SK-N-SH (cell line): ENCODE measurements at regions not wholly inside any gene's neighbourhood (a gene's known extent, or its start where the extent isn't known, plus 50 kb on each side); places are given as distances from the start of the nearest gene placed in this dataset.
A peak's percentile ranks its signal among the peaks of the same experiment; 100 is the strongest.

ENCODE experiments used
- CHD2 ChIP-seq: fragments of 150-350 bp; IDR thresholded peaks from 2 replicates; pipeline ENCODE4 v1.6.1; 2018; ENCODE audit warnings: low read length; ENCODE audit not compliant: partially characterized antibody
- CTCF ChIP-seq: fragments of 200-600 bp; sonication (generic); IDR thresholded peaks from 2 replicates; pipeline ENCODE4 v1.6.1; 2017; ENCODE audit warnings: antibody characterized with exemption, mild to moderate bottlenecking, moderate library complexity
- EP300 ChIP-seq, 2 experiments: IDR thresholded peaks; 2 replicates each; pipeline versions ENCODE4 v1.4.0 to v1.6.1; 2012; ENCODE audit warnings: borderline replicate concordance in 1 of 2, low read depth in 1 of 2, low read length in 1 of 2
- FOSL2 ChIP-seq: IDR thresholded peaks from 2 replicates; pipeline ENCODE4 v1.4.0; 2012; ENCODE audit warnings: low read depth, mild to moderate bottlenecking, moderate library complexity, borderline replicate concordance
- MAX ChIP-seq: IDR thresholded peaks from 2 replicates; pipeline ENCODE4 v1.4.0; 2012; ENCODE audit warnings: low read depth
- NRF1 ChIP-seq: IDR thresholded peaks from 2 replicates; pipeline ENCODE4 v1.6.1; 2012; ENCODE audit warnings: low read depth, mild to moderate bottlenecking, low read length
- POLR2AphosphoS5 ChIP-seq: IDR thresholded peaks from 2 replicates; pipeline ENCODE4 v1.6.1; 2012; ENCODE audit warnings: low read depth, low read length
- REST ChIP-seq: IDR thresholded peaks from 2 replicates; pipeline ENCODE4 v1.6.1; 2012; ENCODE audit warnings: mild to moderate bottlenecking, low read depth, low read length, moderate library complexity
- SMC3 ChIP-seq: IDR thresholded peaks from 2 replicates; pipeline ENCODE4 v1.6.1; 2012; ENCODE audit warnings: low read depth, low read length, improper control_type of control experiment
- TCF12 ChIP-seq: IDR thresholded peaks from 2 replicates; pipeline ENCODE4 v1.4.0; 2012
- USF2 ChIP-seq: fragments of 150-350 bp; IDR thresholded peaks from 2 replicates; pipeline ENCODE4 v1.6.1; 2017; ENCODE audit warnings: antibody characterized with exemption, low read length, low read depth, borderline replicate concordance

GRCh38 chr10:120735773-120736371 lies 115.3 kb upstream of the WDR11 start:
- no peak for TF ChIP-seq NRF1
- TF ChIP-seq EP300 (IDR thresholded peaks at IDR 0.05; ENCODE audit: borderline replicate concordance in 1 of 2, low read depth in 1 of 2, low read length in 1 of 2) = no peak
- no peak for TF ChIP-seq REST
- peak; percentile 83 for TF ChIP-seq CTCF
- TF ChIP-seq USF2 = no peak
- TF ChIP-seq MAX = no peak
- no peak for TF ChIP-seq POLR2AphosphoS5
- TF ChIP-seq TCF12 = no peak
- no peak for TF ChIP-seq FOSL2
- no peak for TF ChIP-seq CHD2
- TF ChIP-seq SMC3 = peak; percentile 57
